HG02610 (cell line): ENCODE measurements at regions not wholly inside any gene's neighbourhood (a gene's known extent, or its start where the extent isn't known, plus 50 kb on each side); places are given as distances from the start of the nearest gene placed in this dataset.

Experiments used
- ATAC-seq: cut with Tn5 transposase; IDR thresholded peaks from one replicate; pipeline ENCODE4 v1.9.1; 2021; ENCODE audit warnings: mild to moderate bottlenecking, moderate library complexity; ENCODE audit not compliant: unreplicated experiment

GRCh38 chr20:56952258-56953047, 314.0 kb downstream of the BMP7 start:
- no peak for ATAC-seq

- ATAC-seq = no peak
Measured at GRCh38 chr20:56953048-56953586, 313.3 kb downstream of the BMP7 start.

GRCh38 chr20:56954797-56955196, 311.6 kb downstream of the BMP7 start:
- ATAC-seq = no peak

- no peak for ATAC-seq
Measured at GRCh38 chr20:56955680-56956079, 310.8 kb downstream of the BMP7 start.

GRCh38 chr20:56956534-56956933, 309.9 kb downstream of the BMP7 start:
- ATAC-seq = no peak

- no peak for ATAC-seq
Measured at GRCh38 chr20:56957737-56958553, 308.5 kb downstream of the BMP7 start.

- no peak for ATAC-seq
Measured at GRCh38 chr20:56964901-56965300, 301.5 kb downstream of the BMP7 start.

- ATAC-seq = no peak
Measured at GRCh38 chr20:56967916-56968315, 298.5 kb downstream of the BMP7 start.

- no peak for ATAC-seq
Measured at GRCh38 chr20:56968376-56969048, 297.9 kb downstream of the BMP7 start.

GRCh38 chr20:56974499-56975250, 291.8 kb downstream of the BMP7 start:
- no peak for ATAC-seq

GRCh38 chr20:56975838-56976237, 290.6 kb downstream of the BMP7 start:
- no peak for ATAC-seq

- no peak for ATAC-seq
Measured at GRCh38 chr20:56976336-56976735, 290.1 kb downstream of the BMP7 start.

- ATAC-seq = no peak
Measured at GRCh38 chr20:56978475-56978874, 288.0 kb downstream of the BMP7 start.

GRCh38 chr20:56979125-56979524, 287.3 kb downstream of the BMP7 start:
- ATAC-seq = no peak

GRCh38 chr20:56981301-56981700, 285.1 kb downstream of the BMP7 start:
- ATAC-seq = no peak

GRCh38 chr20:56983813-56984212, 282.6 kb downstream of the BMP7 start:
- ATAC-seq = no peak

- ATAC-seq = no peak
Measured at GRCh38 chr20:56985066-56985685, 281.3 kb downstream of the BMP7 start.

- ATAC-seq = no peak
Measured at GRCh38 chr20:56986476-56986875, 280.0 kb downstream of the BMP7 start.

GRCh38 chr20:56986931-56987720, 279.3 kb downstream of the BMP7 start:
- ATAC-seq = no peak
